Activated CD8-positive, alpha-beta T cell treated with anti-CD3 and anti-CD28 coated beads for 36 hours (primary cell): ENCODE measurements at regions not wholly inside any gene's neighbourhood (a gene's known extent, or its start where the extent isn't known, plus 50 kb on each side); places are given as distances from the start of the nearest gene placed in this dataset.

Experiments
- ATAC-seq: fragments of 200-7000 bp; cut with Tn5 transposase; one replicate; pipeline ENCODE4 v1.10.0; 2021; ENCODE audit warnings: mild to moderate bottlenecking, moderate library complexity
- CTCF ChIA-PET: fragments of 350-600 bp; sonication (Branson Sonifier 250); formaldehyde crosslinking; loops from one replicate; lab custom pipeline; 2021; ENCODE audit warnings: antibody characterized with exemption; lab: Charles Lee
- POLR2A ChIA-PET: fragments of 350-600 bp; sonication (Branson Sonifier 250); formaldehyde crosslinking; loops from one replicate; lab custom pipeline; 2021; ENCODE audit warnings: antibody characterized with exemption; lab: Charles Lee
- DNase-seq: peaks from one replicate; pipeline ENCODE4 v3.0.0-alpha.2; 2020
- H3K27ac Mint-ChIP-seq: one replicate; pipeline ENCODE4 v1.8.0; 2021; ENCODE audit warnings: mild to moderate bottlenecking, mixed read lengths
- H3K27me3 Mint-ChIP-seq: one replicate; pipeline ENCODE4 v1.8.0; 2021; ENCODE audit warnings: mixed read lengths
- H3K36me3 Mint-ChIP-seq: one replicate; pipeline ENCODE4 v1.8.0; 2021; ENCODE audit warnings: low read depth, mixed read lengths
- H3K4me1 Mint-ChIP-seq: one replicate; pipeline ENCODE4 v1.8.0; 2021; ENCODE audit warnings: low read depth, mixed read lengths
- H3K4me3 Mint-ChIP-seq: one replicate; pipeline ENCODE4 v1.8.0; 2021; ENCODE audit warnings: mild to moderate bottlenecking, moderate library complexity, mixed read lengths
- H3K9me3 Mint-ChIP-seq: one replicate; pipeline ENCODE4 v1.8.0; 2021; ENCODE audit warnings: mixed read lengths
- intact Hi-C: fragments of 100-400 bp; cut with micrococcal nuclease; formaldehyde crosslinking; loops from one replicate; pipeline ENCODE4 v1.10.0; 2022
- TF ChIP-seq, protein P1 (sequence below): fragments of 200-600 bp; IDR thresholded peaks from one replicate; pipeline ENCODE4 v1.8.0; 2022; ENCODE audit warnings: antibody characterized with exemption, mild to moderate bottlenecking

DNA sequence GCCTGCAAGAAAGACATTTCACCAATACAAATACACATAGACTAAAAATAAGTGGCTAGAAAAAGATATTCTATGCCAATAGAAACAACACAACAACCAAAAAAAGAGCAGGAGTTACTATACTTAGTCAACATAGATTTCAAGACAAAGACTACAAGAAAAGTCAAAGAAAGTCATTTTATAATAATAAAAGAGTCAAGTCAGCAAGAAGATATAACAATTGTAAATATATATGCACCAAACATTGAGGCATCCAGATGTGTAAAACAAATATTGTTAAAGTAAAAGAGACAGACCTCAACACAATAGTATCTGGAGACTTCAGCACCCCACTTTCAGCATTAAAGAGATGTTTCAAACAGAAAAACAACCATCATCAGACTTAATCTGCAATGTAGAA lies 104.6 kb downstream of the AMY1C start:
- no peak overlapping the region for H3K27ac Mint-ChIP-seq
- POLR2A ChIA-PET, result no interaction called here
- H3K9me3 Mint-ChIP-seq, result peaks cover 17% of the 10 kb centered on the region
- TF ChIP-seq, protein P1, sequence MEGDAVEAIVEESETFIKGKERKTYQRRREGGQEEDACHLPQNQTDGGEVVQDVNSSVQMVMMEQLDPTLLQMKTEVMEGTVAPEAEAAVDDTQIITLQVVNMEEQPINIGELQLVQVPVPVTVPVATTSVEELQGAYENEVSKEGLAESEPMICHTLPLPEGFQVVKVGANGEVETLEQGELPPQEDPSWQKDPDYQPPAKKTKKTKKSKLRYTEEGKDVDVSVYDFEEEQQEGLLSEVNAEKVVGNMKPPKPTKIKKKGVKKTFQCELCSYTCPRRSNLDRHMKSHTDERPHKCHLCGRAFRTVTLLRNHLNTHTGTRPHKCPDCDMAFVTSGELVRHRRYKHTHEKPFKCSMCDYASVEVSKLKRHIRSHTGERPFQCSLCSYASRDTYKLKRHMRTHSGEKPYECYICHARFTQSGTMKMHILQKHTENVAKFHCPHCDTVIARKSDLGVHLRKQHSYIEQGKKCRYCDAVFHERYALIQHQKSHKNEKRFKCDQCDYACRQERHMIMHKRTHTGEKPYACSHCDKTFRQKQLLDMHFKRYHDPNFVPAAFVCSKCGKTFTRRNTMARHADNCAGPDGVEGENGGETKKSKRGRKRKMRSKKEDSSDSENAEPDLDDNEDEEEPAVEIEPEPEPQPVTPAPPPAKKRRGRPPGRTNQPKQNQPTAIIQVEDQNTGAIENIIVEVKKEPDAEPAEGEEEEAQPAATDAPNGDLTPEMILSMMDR, result no peak
- CTCF ChIA-PET, result no interaction called here
- DNase-seq (no peak), ATAC-seq (no peak)
- no peaks in the 10 kb centered on the region for H3K36me3 Mint-ChIP-seq
- intact Hi-C loops, result no loop called here
- no peaks in the 10 kb centered on the region for H3K4me1 Mint-ChIP-seq
- no peaks in the 10 kb centered on the region for H3K27me3 Mint-ChIP-seq
- no peak overlapping the region for H3K4me3 Mint-ChIP-seq

DNA sequence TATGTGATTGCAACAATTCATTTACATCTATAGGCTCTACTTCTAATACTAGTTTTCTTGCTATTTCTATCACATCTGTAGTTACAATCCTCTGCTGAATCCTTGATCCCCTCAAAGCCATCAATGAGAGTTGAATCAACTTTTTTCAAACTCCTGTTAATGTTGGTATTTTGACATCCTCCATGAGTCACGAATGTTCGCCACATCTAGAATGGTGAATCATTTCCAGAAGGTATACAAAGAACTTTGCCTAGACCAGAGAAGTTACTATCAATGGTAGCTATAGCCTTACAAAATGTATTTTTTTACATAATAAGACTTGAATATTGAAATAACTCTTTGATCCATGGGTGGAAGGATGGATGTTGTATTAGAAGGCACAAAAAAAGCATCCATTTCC lies 110.0 kb downstream of the AMY1C start:
- no peak for DNase-seq
- Mint-ChIP-seq H3K9me3 (peaks cover 15% of the 10 kb centered on the region), H3K4me1 (no peaks in the 10 kb centered on the region), H3K4me3 (no peak overlapping the region), H3K27me3 (no peaks in the 10 kb centered on the region), H3K36me3 (no peaks in the 10 kb centered on the region), H3K27ac (no peak overlapping the region)
- TF ChIP-seq, protein P1, result no peak
- ATAC-seq, result no peak
- intact Hi-C loops, result no loop called here
- CTCF ChIA-PET, result no interaction called here
- POLR2A ChIA-PET, result no interaction called here

DNA sequence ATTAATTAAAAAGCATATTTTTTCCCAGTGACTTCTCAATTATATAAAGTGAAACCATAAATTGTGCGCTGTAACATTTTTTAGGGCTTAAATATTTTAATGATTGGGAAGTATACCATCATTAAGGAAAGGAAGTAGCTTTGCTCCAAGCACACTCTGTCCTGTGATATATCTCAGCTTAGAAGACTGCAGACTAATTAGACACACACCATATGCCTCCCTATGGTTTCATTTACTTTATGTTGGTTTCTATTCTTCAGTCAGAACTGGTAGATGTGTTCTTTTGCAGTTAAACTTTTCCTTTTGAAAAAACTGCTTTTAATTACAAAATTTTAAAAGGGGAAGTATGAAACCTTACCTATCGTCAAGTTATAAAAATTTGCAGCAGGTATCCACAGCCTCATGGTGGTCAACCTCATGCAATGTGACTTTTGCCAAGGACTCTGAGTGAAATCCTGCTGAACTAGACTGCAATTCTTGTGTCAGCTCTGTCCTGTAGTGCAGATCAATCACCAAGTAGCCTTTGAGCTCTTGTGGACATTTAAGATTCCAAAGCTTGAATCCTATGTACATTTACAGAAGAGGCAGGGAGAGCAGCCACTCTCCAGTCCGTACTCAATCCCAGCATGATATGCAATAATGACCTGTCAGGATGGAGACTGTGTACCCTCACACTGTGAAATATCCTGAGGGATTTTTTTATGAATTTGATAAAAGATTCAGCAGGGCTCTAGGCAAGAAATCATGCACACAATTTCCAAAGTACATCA lies 149.1 kb downstream of the AMY1C start:
- Mint-ChIP-seq H3K27me3 (no peaks in the 10 kb centered on the region), H3K36me3 (no peaks in the 10 kb centered on the region), H3K9me3 (peaks cover 10% of the 10 kb centered on the region), H3K4me3 (no peak overlapping the region), H3K4me1 (no peaks in the 10 kb centered on the region), H3K27ac (no peak overlapping the region)
- ChIA-PET POLR2A (no interaction called here), CTCF (no interaction called here)
- intact Hi-C loops, result no loop called here
- DNase-seq, result no peak
- no peak for ATAC-seq
- TF ChIP-seq, protein P1, result no peak

DNA sequence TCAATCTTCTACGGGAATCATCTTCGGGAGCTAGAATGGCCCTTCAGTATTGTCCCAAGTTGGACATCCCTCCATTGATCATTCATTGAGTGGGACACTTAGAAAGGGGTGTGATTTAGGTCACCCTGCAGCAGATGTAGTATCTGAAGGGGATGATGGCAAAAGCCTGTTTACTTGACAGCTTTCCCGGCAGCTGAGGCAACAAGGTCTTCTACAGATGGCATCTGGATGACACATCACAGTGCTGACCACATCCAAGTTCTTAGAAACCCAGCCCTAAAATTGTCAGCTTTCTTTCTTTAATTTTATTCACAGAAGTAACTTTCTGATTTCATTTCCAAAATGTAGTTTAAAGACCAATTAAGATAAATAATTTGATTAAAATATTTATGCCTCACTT lies 150.3 kb downstream of the AMY1C start:
- no peak overlapping the region for H3K27ac Mint-ChIP-seq
- no peak overlapping the region for H3K4me3 Mint-ChIP-seq
- intact Hi-C loops, result no loop called here
- H3K4me1 Mint-ChIP-seq, result no peaks in the 10 kb centered on the region
- TF ChIP-seq, protein P1, result no peak
- POLR2A ChIA-PET, result interaction anchor here (0.5 kb wide), 1 partner anchor 82 kb away, joined by 3 read pairs; no protein-coding TSS in a partner anchor
- no peaks in the 10 kb centered on the region for H3K27me3 Mint-ChIP-seq
- CTCF ChIA-PET, result no interaction called here
- no peak for DNase-seq
- H3K9me3 Mint-ChIP-seq, result peaks cover 10% of the 10 kb centered on the region
- H3K36me3 Mint-ChIP-seq, result no peaks in the 10 kb centered on the region
- no peak for ATAC-seq

DNA sequence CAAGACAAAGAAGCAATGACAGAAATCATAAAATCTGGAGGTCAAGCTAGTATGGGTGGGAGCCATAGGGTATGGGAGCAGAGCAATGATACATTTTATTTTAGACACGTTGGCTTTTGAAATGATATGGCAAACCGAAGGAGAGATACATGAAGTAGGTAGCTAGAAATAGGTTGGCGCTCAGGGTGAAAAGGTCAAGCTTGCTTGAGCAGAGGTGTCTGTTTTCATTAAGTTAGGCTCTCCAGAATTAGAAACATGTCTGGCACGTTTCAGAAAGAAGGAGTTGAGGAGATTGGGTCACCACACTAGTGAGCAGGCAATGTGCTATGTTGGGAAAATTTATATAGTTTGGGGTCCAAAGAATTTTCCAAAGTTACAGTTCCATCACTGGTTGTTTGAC lies 151.4 kb downstream of the AMY1C start:
- intact Hi-C loops, result no loop called here
- H3K27me3 Mint-ChIP-seq, result no peaks in the 10 kb centered on the region
- CTCF ChIA-PET, result no interaction called here
- H3K36me3 Mint-ChIP-seq, result no peaks in the 10 kb centered on the region
- POLR2A ChIA-PET, result no interaction called here
- H3K4me1 Mint-ChIP-seq, result no peaks in the 10 kb centered on the region
- no peak overlapping the region for H3K27ac Mint-ChIP-seq
- H3K4me3 Mint-ChIP-seq, result no peak overlapping the region
- no peak for ATAC-seq
- TF ChIP-seq, protein P1, result no peak
- H3K9me3 Mint-ChIP-seq, result peaks cover 8% of the 10 kb centered on the region
- no peak for DNase-seq
